NOMO-1 treated with DMSO at 0.1 percent for 48 hours (cell line): ENCODE measurements at regions not wholly inside any gene's neighbourhood (a gene's known extent, or its start where the extent isn't known, plus 50 kb on each side); places are given as distances from the start of the nearest gene placed in this dataset.
"Not testable (repeated sequence)": the region's sequence is repeated elsewhere in the genome, so short reads cannot be mapped to it uniquely, and the experiment has no call there.

ENCODE experiments used
- DNase-seq: peaks from one replicate; lab custom pipeline; 2025; ENCODE audit not compliant: unreplicated experiment; lab: John Stamatoyannopoulos, UW

- no peak for DNase-seq
Measured at GRCh38 chr12:24379433-24379832, 430.0 kb upstream of the SOX5 start.

- peak; percentile 78 for DNase-seq
Measured at GRCh38 chr12:24378548-24379407, 429.3 kb upstream of the SOX5 start.

GRCh38 chr12:24374452-24374851 lies 425.0 kb upstream of the SOX5 start:
- DNase-seq = no peak

GRCh38 chr12:24373004-24373403 lies 423.5 kb upstream of the SOX5 start:
- no peak for DNase-seq

- no peak for DNase-seq
Measured at GRCh38 chr12:24366514-24366913, 417.0 kb upstream of the SOX5 start.

GRCh38 chr12:24364921-24365320 lies 415.5 kb upstream of the SOX5 start:
- no peak for DNase-seq

GRCh38 chr12:24363177-24363754 lies 413.8 kb upstream of the SOX5 start:
- no peak for DNase-seq

- DNase-seq = no peak
Measured at GRCh38 chr12:24361877-24362580, 412.6 kb upstream of the SOX5 start.

- no peak for DNase-seq
Measured at GRCh38 chr12:24360907-24361306, 411.4 kb upstream of the SOX5 start.

GRCh38 chr12:24360461-24360860 lies 411.0 kb upstream of the SOX5 start:
- DNase-seq = no peak

GRCh38 chr12:24360057-24360456 lies 410.6 kb upstream of the SOX5 start:
- DNase-seq = peak; percentile 56

- no peak for DNase-seq
Measured at GRCh38 chr12:24359418-24359817, 409.9 kb upstream of the SOX5 start.

- no peak for DNase-seq
Measured at GRCh38 chr12:24356240-24356804, 406.9 kb upstream of the SOX5 start.

GRCh38 chr12:24352363-24352762 lies 402.9 kb upstream of the SOX5 start:
- no peak for DNase-seq

- DNase-seq = no peak
Measured at GRCh38 chr12:24349051-24349799, 399.8 kb upstream of the SOX5 start.

- not testable (repeated sequence) for DNase-seq
Measured at GRCh38 chr12:24348180-24348579, 398.7 kb upstream of the SOX5 start.

GRCh38 chr12:24328261-24328660 lies 378.8 kb upstream of the SOX5 start:
- no peak for DNase-seq

- no peak for DNase-seq
Measured at GRCh38 chr12:24325331-24325730, 375.9 kb upstream of the SOX5 start.

- DNase-seq = no peak
Measured at GRCh38 chr12:24307716-24308335, 358.4 kb upstream of the SOX5 start.

GRCh38 chr12:24307153-24307552 lies 357.7 kb upstream of the SOX5 start:
- DNase-seq = no peak

- DNase-seq = no peak
Measured at GRCh38 chr12:24306001-24306400, 356.5 kb upstream of the SOX5 start.
